NCI-H146 (cell line): ENCODE measurements at regions not wholly inside any gene's neighbourhood (a gene's known extent, or its start where the extent isn't known, plus 50 kb on each side); places are given as distances from the start of the nearest gene placed in this dataset.

ENCODE experiments used
- DNase-seq: peaks from one replicate; lab custom pipeline; 2025; lab: John Stamatoyannopoulos, UW

GRCh38 chr1:187630653-187631380 lies 802.1 kb downstream of the PLA2G4A start:
- no peak for DNase-seq

GRCh38 chr1:187631381-187631675 lies 802.6 kb downstream of the PLA2G4A start:
- DNase-seq, result no peak

DNA sequence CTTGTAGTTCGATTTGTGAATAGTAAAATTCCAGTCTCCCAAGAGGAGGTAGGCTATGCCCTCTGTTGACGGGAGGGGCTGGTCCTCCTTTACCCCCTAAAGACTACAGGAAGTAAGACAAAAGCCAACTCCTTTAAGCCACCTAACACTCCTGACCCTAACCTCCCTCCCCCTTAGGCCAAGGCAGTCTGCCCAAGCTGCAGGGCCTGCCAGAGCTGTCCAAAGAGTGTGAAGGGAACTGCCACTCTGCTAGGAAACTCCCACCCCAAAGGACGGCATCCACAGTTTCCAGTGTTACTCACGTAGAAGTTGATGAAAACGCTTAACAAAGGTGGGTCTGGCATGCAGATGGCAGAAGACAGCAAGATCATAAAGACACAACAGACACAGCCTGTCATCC lies 803.2 kb downstream of the PLA2G4A start:
- DNase-seq, result no peak

DNA sequence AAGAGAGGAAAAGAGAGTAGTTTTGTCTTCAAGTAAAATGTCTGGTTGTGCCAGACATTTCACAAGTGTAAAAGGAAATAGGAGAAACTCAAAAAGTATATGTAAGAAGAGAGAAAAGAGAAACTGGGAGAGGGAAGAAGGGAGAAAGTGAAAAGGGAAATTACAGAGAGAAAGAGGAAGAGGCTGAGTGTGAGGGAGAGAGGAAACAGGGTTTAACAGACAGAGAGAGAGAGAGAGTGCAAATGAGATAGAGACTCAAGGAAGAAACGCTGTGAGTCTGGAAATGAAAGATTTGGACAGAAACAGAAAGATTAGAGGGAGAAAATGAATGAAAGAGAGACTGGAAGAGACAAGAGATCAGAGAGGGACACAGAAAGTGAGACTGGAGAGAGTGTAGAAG lies 806.2 kb downstream of the PLA2G4A start:
- no peak for DNase-seq

- no peak for DNase-seq
Observed at GRCh38 chr1:187638733-187639434, 810.1 kb downstream of the PLA2G4A start.

DNA sequence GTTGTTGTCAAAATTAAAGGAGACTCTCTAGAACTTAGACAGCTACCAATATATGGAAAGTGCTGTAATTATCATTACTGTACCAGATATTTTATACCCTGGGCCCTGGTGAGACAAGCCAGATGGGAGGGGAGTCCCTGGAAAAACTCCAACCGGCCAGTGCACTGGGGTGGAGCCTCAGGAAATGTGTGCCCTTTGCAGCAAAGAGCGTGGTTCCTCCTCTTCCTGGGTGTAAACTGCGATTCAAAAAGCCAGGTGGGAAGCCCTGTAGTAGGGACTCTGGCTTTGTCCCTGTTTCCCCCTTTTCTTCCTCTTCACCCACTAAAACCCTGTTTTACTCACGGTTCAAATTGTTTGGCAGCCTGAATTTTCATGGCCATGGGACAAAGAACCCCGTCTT lies 812.3 kb downstream of the PLA2G4A start:
- DNase-seq, result no peak

DNA sequence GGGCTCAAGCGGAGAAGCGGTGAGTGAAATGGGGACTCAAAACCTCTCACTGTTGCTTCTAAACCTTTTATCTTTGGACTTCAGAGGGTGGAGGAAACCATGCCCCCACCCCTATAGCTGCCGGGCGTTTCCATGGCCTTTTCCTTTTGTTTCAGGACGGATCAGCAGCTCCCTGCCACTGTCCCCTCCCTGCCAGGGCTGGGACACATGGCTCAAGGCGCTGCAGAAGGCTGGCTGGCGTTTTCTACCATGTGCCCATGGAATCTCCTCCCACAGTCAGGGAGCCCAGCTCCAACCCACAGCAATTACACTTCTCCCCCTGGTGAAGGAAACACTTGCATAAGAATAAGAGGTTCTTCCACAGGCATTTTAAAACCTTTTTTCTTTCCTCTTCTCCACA lies 812.7 kb downstream of the PLA2G4A start:
- no peak for DNase-seq

GRCh38 chr1:187641907-187642306 lies 813.2 kb downstream of the PLA2G4A start:
- DNase-seq, result no peak

DNA sequence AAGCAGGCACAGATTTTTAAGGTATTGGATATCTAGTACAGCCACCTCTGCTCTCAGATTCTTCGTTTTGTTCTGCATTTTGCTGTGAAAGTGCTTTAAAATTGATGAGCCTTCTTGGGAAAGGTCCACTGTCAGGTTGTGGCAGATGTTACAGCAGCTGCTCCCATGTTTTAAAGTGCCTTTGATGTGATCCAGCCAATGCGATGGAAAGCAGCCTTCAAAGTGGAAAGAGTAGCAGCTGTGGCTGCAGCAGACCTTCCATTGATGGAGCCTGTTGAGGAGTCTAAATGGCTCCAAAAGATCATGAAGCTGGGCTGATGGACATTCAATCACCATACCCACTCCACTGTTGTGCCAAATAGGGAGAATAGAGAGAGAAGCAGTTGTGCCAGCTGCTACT lies 816.9 kb downstream of the PLA2G4A start:
- no peak for DNase-seq

GRCh38 chr1:187646536-187647107 lies 817.9 kb downstream of the PLA2G4A start:
- no peak for DNase-seq

DNA sequence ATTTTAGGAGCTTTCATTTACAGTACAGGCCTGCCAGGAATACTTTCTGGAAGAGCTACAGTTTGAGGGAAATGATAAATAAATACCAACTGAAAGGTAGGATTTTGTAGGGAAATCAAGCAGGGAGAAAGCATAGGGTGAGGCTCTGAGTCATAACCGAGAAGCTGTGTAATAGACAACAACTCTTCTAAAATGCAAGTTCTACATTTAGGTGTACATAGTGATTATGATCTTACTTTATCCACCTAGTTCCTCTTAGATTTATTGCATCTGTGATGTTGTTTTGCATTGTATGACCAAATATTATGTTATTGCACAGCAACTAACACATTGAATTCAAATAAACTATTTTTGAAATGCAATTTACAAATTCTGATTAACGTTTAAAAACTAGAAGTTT lies 819.3 kb downstream of the PLA2G4A start:
- no peak for DNase-seq

DNA sequence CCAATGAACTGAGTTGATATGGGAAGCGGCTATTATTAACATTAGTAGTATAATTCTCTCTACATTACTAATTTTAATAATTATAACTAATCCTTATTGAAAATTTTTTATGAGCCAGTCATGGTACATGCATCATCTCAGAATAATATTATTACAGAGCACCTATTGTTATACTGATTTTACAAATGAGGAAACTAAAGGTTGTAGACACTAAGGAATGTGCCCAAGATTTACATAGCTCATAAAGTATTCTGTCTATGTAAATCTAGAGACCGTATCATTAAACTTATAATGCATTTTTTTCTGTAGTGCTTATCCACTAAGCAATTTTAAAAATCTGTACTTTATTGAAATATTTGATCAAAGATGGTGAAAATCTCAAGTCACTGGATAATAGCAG lies 825.9 kb downstream of the PLA2G4A start:
- no peak for DNase-seq

DNA sequence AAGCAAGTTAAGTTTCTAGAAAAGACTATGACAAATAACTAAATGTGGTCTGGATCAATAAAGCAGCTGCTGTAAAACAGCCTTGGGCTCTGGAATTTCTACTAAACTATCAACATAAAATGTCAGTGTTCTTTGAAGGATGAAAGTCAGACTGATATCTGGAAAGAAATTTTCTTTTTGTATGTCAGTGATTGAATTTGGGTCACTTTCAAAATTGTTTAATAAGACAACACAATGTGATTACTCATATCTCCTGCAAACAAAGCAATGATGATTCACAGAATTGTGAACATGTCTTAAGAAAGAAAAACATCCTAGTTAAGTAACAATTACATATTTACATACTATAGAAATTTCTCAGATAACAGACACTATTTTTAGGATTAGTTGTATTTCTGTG lies 826.4 kb downstream of the PLA2G4A start:
- DNase-seq, result no peak

DNA sequence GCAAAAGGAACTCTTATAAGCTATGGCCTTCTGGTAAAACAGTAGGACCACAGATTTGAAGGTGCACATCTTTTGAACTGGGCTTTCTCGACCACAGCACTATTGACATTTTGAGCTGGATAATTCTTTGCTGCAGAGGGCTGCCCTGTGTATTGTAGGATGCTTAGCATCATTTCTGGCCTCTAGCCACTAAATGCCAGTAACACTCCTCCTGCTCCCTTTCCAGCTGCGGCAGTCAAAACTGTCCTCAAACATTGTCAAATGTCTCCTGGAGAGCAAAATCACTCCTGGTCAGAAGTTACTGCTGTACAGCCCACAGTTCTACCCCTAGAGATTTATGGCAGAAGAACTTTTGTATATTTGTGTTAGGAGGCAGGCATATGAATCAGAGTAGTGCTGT lies 836.7 kb downstream of the PLA2G4A start:
- no peak for DNase-seq

DNA sequence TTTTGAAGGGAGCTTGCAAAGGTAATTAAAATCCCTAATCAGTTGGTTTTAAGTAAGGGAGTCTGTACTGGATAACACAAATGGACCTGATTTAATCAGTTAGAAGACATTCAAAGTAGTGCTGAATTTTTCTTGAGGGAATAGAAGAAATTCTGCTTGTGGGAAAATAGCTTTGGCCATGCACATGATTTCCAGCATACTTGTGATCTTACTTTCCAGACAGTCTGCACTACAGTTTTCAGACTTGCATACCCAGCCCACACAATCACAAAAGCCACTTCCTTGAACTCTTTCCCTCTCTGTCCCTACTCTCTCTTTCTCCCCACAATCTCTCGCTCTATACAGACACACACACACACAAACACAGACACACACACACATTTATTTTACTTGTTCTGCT lies 852.1 kb downstream of the PLA2G4A start:
- DNase-seq, result no peak

DNA sequence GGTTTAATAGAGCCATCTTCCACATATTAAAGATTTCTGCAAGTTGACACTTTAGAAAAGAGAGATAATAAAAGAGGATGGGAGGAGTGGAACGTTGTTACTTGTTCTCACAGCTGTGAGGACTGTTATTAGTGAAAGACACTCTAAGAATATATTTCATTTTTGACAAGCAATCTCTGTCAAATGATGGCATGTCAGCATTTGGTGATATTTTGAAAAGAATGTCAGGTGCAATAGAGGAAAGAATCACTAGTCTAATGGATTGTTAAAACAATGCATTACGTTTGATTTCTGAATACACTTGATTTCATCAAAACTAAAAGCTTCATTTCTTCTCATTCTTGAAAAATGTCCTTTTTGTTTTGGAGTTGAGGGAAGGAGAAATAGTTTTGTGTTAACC lies 853.4 kb downstream of the PLA2G4A start:
- no peak for DNase-seq

DNA sequence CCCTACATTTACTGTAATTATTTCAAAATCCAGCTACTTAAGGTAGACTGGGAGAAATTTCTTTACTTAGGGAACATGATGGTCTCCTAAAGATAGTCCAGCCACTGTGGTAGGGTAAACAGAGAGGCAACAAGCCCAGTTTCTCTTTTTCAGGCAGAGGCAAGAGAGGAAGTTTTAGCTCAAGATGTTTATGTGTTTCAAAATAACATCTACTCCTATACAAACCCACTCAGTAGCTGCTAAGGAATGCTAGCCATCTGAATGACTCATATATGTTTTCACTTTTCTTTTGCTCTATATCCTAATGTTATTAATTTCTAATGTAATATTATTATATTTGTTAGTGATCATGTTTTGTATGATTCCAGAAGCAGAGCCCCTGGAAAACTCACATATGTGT lies 856.6 kb downstream of the PLA2G4A start:
- no peak for DNase-seq

- no peak for DNase-seq
Observed at GRCh38 chr1:187689129-187689528, 860.4 kb downstream of the PLA2G4A start.

DNA sequence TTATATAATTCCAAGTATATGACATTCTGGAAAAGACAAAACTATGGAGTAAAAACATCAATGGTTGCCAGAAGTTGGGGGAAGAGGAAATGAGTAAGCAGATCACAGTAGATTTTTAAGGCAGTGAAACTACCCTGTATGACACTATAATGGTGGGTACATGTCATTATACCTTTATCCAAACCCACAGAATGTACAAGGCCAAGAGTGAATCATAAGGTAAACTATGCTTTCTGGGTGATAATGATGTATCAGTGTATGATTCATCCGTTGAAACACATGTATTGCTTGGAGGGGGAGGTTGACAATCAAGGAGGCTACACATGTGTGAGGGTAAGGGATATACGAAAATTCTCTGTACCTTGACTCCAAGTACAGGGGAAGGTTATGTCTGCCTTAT lies 862.7 kb downstream of the PLA2G4A start:
- no peak for DNase-seq

DNA sequence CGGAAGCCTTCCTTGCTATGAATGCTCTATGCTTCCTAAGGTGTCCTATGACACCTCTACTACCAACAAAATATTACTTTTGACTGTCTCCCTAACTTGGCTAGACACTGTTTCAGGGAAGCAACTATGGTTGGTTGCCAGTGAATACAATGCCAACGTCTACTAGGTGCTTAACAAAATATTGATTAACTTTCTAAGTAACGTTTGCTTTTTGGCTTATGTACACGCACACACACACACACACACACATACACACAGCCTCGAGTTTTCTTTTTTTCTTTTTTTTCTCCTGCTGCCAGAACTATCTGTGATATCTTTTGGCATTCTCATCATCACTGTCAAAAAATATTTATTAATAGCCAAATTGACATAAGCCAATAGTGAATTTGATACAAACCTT lies 864.0 kb downstream of the PLA2G4A start:
- peak; percentile 65 for DNase-seq

DNA sequence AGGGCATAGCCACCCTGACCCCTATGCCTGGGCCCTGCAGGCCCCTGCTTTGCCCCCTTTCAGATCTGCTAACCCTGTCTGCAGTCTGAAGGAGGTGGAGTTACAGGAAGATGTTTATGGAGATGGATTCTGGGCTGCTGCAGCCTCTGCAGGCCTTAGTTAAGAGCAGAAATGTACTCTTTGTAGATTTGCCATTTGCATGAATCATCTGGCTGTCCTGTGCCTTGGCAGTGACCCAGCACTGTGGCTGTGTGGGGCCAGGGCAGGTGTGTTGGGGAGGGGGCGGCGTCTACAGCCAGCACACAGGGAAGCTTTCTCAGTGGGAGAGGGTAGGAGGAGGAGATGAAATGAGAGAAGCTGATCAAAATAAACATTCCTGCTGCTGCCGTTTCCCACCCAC lies 867.3 kb downstream of the PLA2G4A start:
- DNase-seq, result peak; percentile 21

- peak; percentile 30 for DNase-seq
Observed at GRCh38 chr1:187703138-187704130, 874.7 kb downstream of the PLA2G4A start.
